ENCODE measurements at regions not wholly inside any gene's neighbourhood (a gene's known extent, or its start where the extent isn't known, plus 50 kb on each side); places are given as distances from the start of the nearest gene placed in this dataset.

- TF ChIP-seq CBX8 (IDR thresholded peaks at IDR 0.05) (no peak), PBX3 (IDR thresholded peaks at IDR 0.05) (no peak), POLR2A (IDR thresholded peaks at IDR 0.05; ENCODE audit: low read length) (no peak), CTCF (IDR thresholded peaks at IDR 0.05) (no peak)
These were observed 143.5 kb downstream of the TPBG start for GRCh38 chr6:82507112-82507511.
